Breast epithelium (tissue), 4 donors: ENCODE measurements at regions not wholly inside any gene's neighbourhood (a gene's known extent, or its start where the extent isn't known, plus 50 kb on each side); places are given as distances from the start of the nearest gene placed in this dataset.
A peak's percentile ranks its signal among the peaks of the same experiment; 100 is the strongest.

Experiments
- DNase-seq, 2 donors: peaks; one replicate each; pipeline ENCODE4 v3.0.0-alpha.2; 2019; ENCODE audit warnings: low spot score in 2 of 2
- H3K27ac ChIP-seq, 2 donors: fragments of 200-600 bp; sonication (generic) in 1 of 2; one replicate each; pipeline ENCODE4 v1.5.1; 2016 to 2019; ENCODE audit warnings: mild to moderate bottlenecking in 1 of 2
- H3K27me3 ChIP-seq, 2 donors: fragments of 200-600 bp; sonication (generic) in 1 of 2; one replicate each; pipeline versions ENCODE4 v1.5.1 to v1.6.0; 2017 to 2019; ENCODE audit warnings: control low read depth in 1 of 2, mild to moderate bottlenecking in 1 of 2
- H3K36me3 ChIP-seq: fragments of 200-600 bp; one replicate; pipeline ENCODE4 v1.5.1; 2019
- H3K4me1 ChIP-seq, 2 donors: fragments of 200-600 bp; sonication (generic); one replicate each; pipeline ENCODE4 v1.5.1; 2016 to 2019; ENCODE audit warnings: control low read depth in 1 of 2
- H3K4me3 ChIP-seq, 3 donors: fragments of 200-600 bp; sonication (generic); 1 replicate in 2 of 3; 2 replicates in 1 of 3; pipeline ENCODE4 v1.5.1; 2016 to 2019; ENCODE audit warnings: mild to moderate bottlenecking in 3 of 3, moderate library complexity in 2 of 3
- H3K9me3 ChIP-seq, 2 donors: fragments of 200-600 bp; sonication (generic) in 1 of 2; one replicate each; pipeline ENCODE4 v1.5.1; 2016 to 2019; ENCODE audit warnings: control low read depth in 1 of 2
- CTCF ChIP-seq, 3 donors: fragments of 450-650 bp; IDR thresholded peaks; one replicate each; pipeline ENCODE4 v1.5.1; 2016 to 2017; ENCODE audit warnings: antibody characterized with exemption in 3 of 3, mild to moderate bottlenecking in 3 of 3, moderate library complexity in 3 of 3
- POLR2A ChIP-seq: fragments of 450-650 bp; IDR thresholded peaks from one replicate; pipeline ENCODE4 v1.6.1; 2016; ENCODE audit warnings: antibody characterized with exemption, mild to moderate bottlenecking, moderate library complexity
- POLR2AphosphoS5 ChIP-seq, 3 donors: sonication (generic); formaldehyde crosslinking; IDR thresholded peaks; one replicate each; pipeline ENCODE4 v1.6.1; 2017; ENCODE audit warnings: antibody characterized with exemption in 3 of 3
- intact Hi-C: fragments of 100-400 bp; cut with DNase I; formaldehyde crosslinking; loops from one replicate; pipeline ENCODE4 v1.15.1; 2023; ENCODE audit warnings: low total_unique reads

GRCh38 chr9:126125992-126126409, 200.6 kb upstream of the MVB12B start:
- TF ChIP-seq POLR2AphosphoS5 (IDR thresholded peaks at IDR 0.05) (no peak), POLR2A (no peak), CTCF (IDR thresholded peaks at IDR 0.05) (no peak)
- H3K27ac ChIP-seq = no peak overlapping the region
- DNase-seq = peak in 1 of 2 donors; percentile 6

GRCh38 chr9:126126807-126127206, 199.8 kb upstream of the MVB12B start:
- Histone ChIP-seq H3K27me3 (peaks cover 0 to 28% of the 10 kb centered on the region in 2 donors), H3K27ac (no peak overlapping the region), H3K9me3 (no peaks in the 10 kb centered on the region), H3K36me3 (no peaks in the 10 kb centered on the region), H3K4me1 (no peaks in the 10 kb centered on the region), H3K4me3 (no peak overlapping the region)
- peak in 1 of 2 donors; percentile 7 for DNase-seq
- no peak for TF ChIP-seq POLR2A
- TF ChIP-seq CTCF (IDR thresholded peaks at IDR 0.05) = no peak
- TF ChIP-seq POLR2AphosphoS5 (IDR thresholded peaks at IDR 0.05) = no peak
- intact Hi-C loops = loop anchor here (5.0 kb wide), 1 partner anchor 220 kb away; no protein-coding TSS in a partner anchor

More at GRCh38 chr9:126125992-126126409, 200.6 kb upstream of the MVB12B start:
- Histone ChIP-seq H3K4me1 (no peaks in the 10 kb centered on the region), H3K9me3 (no peaks in the 10 kb centered on the region), H3K4me3 (no peak overlapping the region), H3K36me3 (no peaks in the 10 kb centered on the region), H3K27me3 (peaks cover 0 to 28% of the 10 kb centered on the region in 2 donors)
- intact Hi-C loops = loop anchor here (5.0 kb wide), 1 partner anchor 219 kb away; no protein-coding TSS in a partner anchor

GRCh38 chr9:126127591-126127990, 199.0 kb upstream of the MVB12B start:
- H3K27ac ChIP-seq = no peak overlapping the region
- intact Hi-C loops = loop anchor here (5.0 kb wide), 1 partner anchor 220 kb away; no protein-coding TSS in a partner anchor
- H3K27me3 ChIP-seq = peaks cover 0 to 28% of the 10 kb centered on the region in 2 donors
- no peaks in the 10 kb centered on the region for H3K4me1 ChIP-seq
- DNase-seq = peak in 1 of 2 donors; percentile 11
- H3K36me3 ChIP-seq = no peaks in the 10 kb centered on the region
- H3K9me3 ChIP-seq = no peaks in the 10 kb centered on the region
- TF ChIP-seq POLR2A (no peak), POLR2AphosphoS5 (IDR thresholded peaks at IDR 0.05) (no peak), CTCF (IDR thresholded peaks at IDR 0.05) (no peak)
- no peak overlapping the region for H3K4me3 ChIP-seq

GRCh38 chr9:126128494-126129142, 198.0 kb upstream of the MVB12B start:
- intact Hi-C loops = loop anchor here (5.0 kb wide), 1 partner anchor 221 kb away; no protein-coding TSS in a partner anchor
- no peak overlapping the region for H3K4me3 ChIP-seq

More at GRCh38 chr9:126128494-126129142, 198.0 kb upstream of the MVB12B start:
- no peaks in the 10 kb centered on the region for H3K4me1 ChIP-seq
- no peak for TF ChIP-seq CTCF (IDR thresholded peaks at IDR 0.05)
- TF ChIP-seq POLR2AphosphoS5 (IDR thresholded peaks at IDR 0.05) = no peak
- no peak for TF ChIP-seq POLR2A
- no peak overlapping the region for H3K27ac ChIP-seq
- peaks cover 0 to 23% of the 10 kb centered on the region in 2 donors for H3K27me3 ChIP-seq
- H3K9me3 ChIP-seq = no peaks in the 10 kb centered on the region
- no peaks in the 10 kb centered on the region for H3K36me3 ChIP-seq
- DNase-seq = no peak
